Nephron (organoid): ENCODE measurements at regions not wholly inside any gene's neighbourhood (a gene's known extent, or its start where the extent isn't known, plus 50 kb on each side); places are given as distances from the start of the nearest gene placed in this dataset.
A peak's percentile ranks its signal among the peaks of the same experiment; 100 is the strongest.

Experiments used
- H3K27ac Mint-ChIP-seq, 3 experiments: 2 replicates each; pipeline ENCODE4 v1.8.0; 2020; ENCODE audit warnings: mixed read lengths in 3 of 3, mild to moderate bottlenecking in 2 of 3, moderate library complexity in 1 of 3
- H3K27me3 Mint-ChIP-seq: 2 replicates; pipeline ENCODE4 v1.8.0; 2021; ENCODE audit warnings: low read depth, mild to moderate bottlenecking, moderate library complexity, mixed read lengths
- H3K36me3 Mint-ChIP-seq: 2 replicates; pipeline ENCODE4 v1.8.0; 2020; ENCODE audit warnings: low read depth, mixed read lengths
- H3K4me1 Mint-ChIP-seq: 2 replicates; pipeline ENCODE4 v1.8.0; 2020; ENCODE audit warnings: mixed read lengths
- H3K4me3 Mint-ChIP-seq, 3 experiments: 2 replicates each; pipeline ENCODE4 v1.8.0; 2020; ENCODE audit warnings: mild to moderate bottlenecking in 3 of 3, mixed read lengths in 3 of 3, moderate library complexity in 2 of 3
- H3K9me3 Mint-ChIP-seq: 2 replicates; pipeline ENCODE4 v1.8.0; 2020; ENCODE audit warnings: mixed read lengths
- CTCF ChIP-seq, 3 experiments: fragments of 200-600 bp; sonication (generic); IDR thresholded peaks; one replicate each; pipeline ENCODE4 v1.5.0; 2021; ENCODE audit warnings: antibody characterized with exemption in 3 of 3; ENCODE audit not compliant: unreplicated experiment in 3 of 3

DNA sequence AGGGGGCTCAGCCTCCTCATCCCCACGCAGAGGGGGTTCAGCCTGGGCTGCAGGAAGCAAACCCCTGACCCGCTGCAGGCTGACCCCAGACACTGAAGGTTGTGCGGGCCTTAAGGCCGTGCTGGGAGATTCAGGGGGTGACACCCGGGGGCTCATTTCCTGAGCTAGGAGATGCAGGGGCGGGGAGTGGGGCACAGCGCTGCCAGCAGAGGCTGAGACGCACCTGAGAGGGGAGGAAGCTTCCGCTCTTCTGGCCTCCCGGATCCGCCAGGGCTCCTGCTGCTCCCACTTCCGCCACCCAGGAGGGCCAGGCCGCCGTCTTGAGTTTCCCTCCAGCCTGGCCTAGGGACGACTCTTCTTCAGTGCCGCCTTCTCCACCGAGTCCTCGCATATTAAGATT lies 173.2 kb upstream of the FOXF1 start:
- no peak for TF ChIP-seq CTCF (IDR thresholded peaks at IDR 0.05; ENCODE audit: unreplicated experiment in 3 of 3)
- Mint-ChIP-seq H3K9me3 (no peaks in the 10 kb centered on the region), H3K36me3 (no peaks in the 10 kb centered on the region), H3K4me3 (no peak overlapping the region), H3K27me3 (peaks cover 92% of the 10 kb centered on the region), H3K27ac (no peak overlapping the region), H3K4me1 (peaks cover 4% of the 10 kb centered on the region)

GRCh38 chr16:86337581-86338402 lies 172.5 kb upstream of the FOXF1 start:
- H3K9me3 Mint-ChIP-seq = no peaks in the 10 kb centered on the region
- H3K36me3 Mint-ChIP-seq = no peaks in the 10 kb centered on the region
- no peak for TF ChIP-seq CTCF (IDR thresholded peaks at IDR 0.05; ENCODE audit: unreplicated experiment in 3 of 3)
- H3K27me3 Mint-ChIP-seq = peaks cover 92% of the 10 kb centered on the region
- H3K4me1 Mint-ChIP-seq = peaks cover 4% of the 10 kb centered on the region
- no peak overlapping the region for H3K27ac Mint-ChIP-seq
- H3K4me3 Mint-ChIP-seq = no peak overlapping the region

DNA sequence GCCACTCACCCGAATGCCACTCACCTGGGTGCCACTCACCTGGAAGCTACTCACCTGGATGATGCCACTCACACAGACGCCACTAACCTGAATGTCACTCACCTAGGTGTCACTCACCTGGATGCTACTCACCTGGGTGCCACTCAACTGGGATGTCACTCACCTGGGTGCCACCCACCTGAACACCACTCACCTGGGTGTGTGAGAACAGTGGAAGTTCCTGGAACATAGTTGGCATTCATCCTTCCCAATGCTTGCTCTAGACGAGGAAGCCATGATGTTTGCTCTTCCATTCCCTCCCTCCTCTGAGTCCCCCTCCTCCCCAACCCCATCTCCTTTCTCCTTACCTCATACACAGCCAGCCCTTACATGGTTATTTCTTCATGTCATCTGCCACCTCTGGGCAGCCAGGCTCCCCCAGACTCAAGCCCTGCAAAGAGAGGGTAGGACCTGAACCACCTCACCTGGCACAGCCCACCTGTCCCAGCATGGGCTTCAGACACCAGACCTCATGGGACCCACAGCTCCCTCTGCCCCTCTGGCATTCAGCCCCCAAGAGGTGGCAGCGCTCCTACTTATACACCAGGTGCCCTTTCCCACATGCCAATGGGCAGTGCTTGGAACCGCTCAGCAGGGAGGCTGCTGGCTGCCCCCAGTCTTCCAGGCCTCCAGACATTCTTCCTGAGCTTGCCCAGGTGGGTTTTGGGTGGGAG lies 171.8 kb upstream of the FOXF1 start:
- Mint-ChIP-seq H3K27ac (no peak overlapping the region), H3K36me3 (no peaks in the 10 kb centered on the region)

GRCh38 chr16:86342161-86342834 lies 168.0 kb upstream of the FOXF1 start:
- H3K27ac Mint-ChIP-seq = no peak overlapping the region
- peaks cover 97% of the 10 kb centered on the region for H3K27me3 Mint-ChIP-seq
- peaks cover 3% of the 10 kb centered on the region for H3K9me3 Mint-ChIP-seq
- no peaks in the 10 kb centered on the region for H3K36me3 Mint-ChIP-seq
- H3K4me3 Mint-ChIP-seq = no peak overlapping the region
- peaks cover 12% of the 10 kb centered on the region for H3K4me1 Mint-ChIP-seq
- TF ChIP-seq CTCF (IDR thresholded peaks at IDR 0.05; ENCODE audit: unreplicated experiment in 3 of 3) = no peak

More for the DNA sequence above, 171.8 kb upstream of the FOXF1 start:
- H3K4me1 Mint-ChIP-seq = peaks cover 9% of the 10 kb centered on the region
- peaks cover 92% of the 10 kb centered on the region for H3K27me3 Mint-ChIP-seq
- H3K4me3 Mint-ChIP-seq = no peak overlapping the region
- H3K9me3 Mint-ChIP-seq = no peaks in the 10 kb centered on the region
- TF ChIP-seq CTCF (IDR thresholded peaks at IDR 0.05; ENCODE audit: unreplicated experiment in 3 of 3) = no peak

- Mint-ChIP-seq H3K4me1 (peaks cover 12% of the 10 kb centered on the region), H3K4me3 (peak overlapping the region; percentile 35 to 64 (median 36)), H3K9me3 (peaks cover 3% of the 10 kb centered on the region), H3K27ac (no peak overlapping the region), H3K36me3 (no peaks in the 10 kb centered on the region), H3K27me3 (peaks cover 99% of the 10 kb centered on the region)
- TF ChIP-seq CTCF (IDR thresholded peaks at IDR 0.05; ENCODE audit: unreplicated experiment in 3 of 3) = no peak
Observed at GRCh38 chr16:86343027-86343795, 167.1 kb upstream of the FOXF1 start.
